ENCODE measurements at regions not wholly inside any gene's neighbourhood (a gene's known extent, or its start where the extent isn't known, plus 50 kb on each side); places are given as distances from the start of the nearest gene placed in this dataset.

DNA sequence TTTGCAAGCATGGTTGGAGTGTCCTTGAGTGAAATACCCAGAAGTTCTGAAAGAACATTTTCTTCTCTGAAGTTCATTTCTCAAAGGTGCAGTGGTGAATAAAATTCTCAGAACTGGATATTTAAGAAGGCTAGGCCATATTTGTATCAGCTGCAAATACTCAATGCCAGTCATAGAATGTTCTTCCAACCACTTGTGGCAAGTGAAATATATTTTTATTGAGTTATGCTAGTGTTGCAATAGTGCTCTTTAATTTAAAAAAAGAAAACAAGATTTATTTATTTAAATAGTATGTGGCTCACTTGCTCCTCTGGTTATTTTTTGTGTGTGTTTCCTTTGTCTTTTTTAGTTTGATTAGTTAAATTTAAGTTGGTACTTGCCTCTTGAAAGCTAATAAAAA, 64.5 kb downstream of the PALS2 start:
- TF ChIP-seq EZH2 (IDR thresholded peaks at IDR 0.05; ENCODE audit: low read length, unreplicated experiment) = no peak
- TF ChIP-seq CTCF (conservative IDR thresholded peaks at IDR 0.05; ENCODE audit: low read depth, low read length) = no peak
